Gastrocnemius medialis (tissue), 4 donors: ENCODE measurements at regions not wholly inside any gene's neighbourhood (a gene's known extent, or its start where the extent isn't known, plus 50 kb on each side); places are given as distances from the start of the nearest gene placed in this dataset.

ENCODE experiments used
- POLR2A ChIP-seq, 2 donors: fragments of 450-650 bp; IDR thresholded peaks; one replicate each; pipeline ENCODE4 v1.6.1; 2017; ENCODE audit warnings: antibody characterized with exemption in 2 of 2, mild to moderate bottlenecking in 2 of 2, moderate library complexity in 2 of 2
- TF ChIP-seq, protein P1 (sequence below), 5 experiments: fragments of 450-650 bp in 3 of 5; fragments of 200-600 bp in 2 of 5; sonication (generic) in 2 of 5; IDR thresholded peaks in 4 of 5; conservative IDR thresholded peaks in 1 of 5; 1 replicate in 4 of 5; 2 replicates in 1 of 5; pipeline ENCODE4 v1.5.1; 2016 to 2019; ENCODE audit warnings: antibody characterized with exemption in 5 of 5, mild to moderate bottlenecking in 3 of 5, moderate library complexity in 3 of 5

DNA sequence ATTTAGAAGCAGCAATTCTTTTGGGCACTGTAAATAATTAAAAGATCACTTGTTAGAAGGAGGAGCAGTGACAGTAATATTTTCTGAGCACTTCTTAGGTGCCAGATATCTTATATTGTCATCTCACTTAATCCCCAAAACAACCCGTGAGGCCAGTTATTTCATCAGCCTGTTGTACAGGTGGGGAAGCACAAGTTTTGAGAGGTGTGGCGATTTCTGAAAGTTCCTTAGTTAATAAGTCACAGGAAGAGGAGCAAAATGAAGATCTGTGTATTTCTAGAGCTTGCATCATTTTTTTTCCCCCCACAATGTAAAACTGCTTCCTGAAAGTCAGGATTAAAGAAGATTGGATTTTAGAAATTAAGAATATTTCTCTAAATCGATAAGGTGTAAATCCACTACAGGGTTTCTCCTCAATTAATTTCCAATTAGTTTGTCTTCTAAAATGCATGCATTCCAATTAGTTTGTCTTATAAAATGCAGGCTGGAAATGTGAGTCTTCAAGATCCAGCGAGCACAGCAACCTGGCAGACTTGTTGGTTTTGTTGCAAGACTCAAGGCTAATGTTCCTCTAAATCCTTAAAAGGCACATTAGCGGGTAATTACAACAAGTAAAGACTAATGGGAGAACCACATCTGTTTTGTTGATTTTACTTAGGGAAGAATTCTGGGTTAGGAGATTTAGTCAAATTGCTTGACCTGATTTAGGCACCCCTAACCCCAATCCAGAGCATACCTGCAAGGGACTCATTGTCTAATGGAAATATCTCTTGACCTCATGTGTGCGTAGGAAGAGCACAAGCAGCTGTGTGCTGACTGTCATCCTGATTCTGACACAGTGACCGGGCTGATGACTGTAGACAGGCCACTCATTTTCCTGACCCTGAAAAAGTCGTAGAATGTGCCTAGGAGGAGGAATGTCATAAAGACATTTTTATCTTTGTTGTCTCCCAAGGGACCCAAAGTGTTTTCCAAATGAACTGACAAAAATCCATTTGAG lies 272.0 kb downstream of the BAMBI start:
- TF ChIP-seq, protein P1, sequence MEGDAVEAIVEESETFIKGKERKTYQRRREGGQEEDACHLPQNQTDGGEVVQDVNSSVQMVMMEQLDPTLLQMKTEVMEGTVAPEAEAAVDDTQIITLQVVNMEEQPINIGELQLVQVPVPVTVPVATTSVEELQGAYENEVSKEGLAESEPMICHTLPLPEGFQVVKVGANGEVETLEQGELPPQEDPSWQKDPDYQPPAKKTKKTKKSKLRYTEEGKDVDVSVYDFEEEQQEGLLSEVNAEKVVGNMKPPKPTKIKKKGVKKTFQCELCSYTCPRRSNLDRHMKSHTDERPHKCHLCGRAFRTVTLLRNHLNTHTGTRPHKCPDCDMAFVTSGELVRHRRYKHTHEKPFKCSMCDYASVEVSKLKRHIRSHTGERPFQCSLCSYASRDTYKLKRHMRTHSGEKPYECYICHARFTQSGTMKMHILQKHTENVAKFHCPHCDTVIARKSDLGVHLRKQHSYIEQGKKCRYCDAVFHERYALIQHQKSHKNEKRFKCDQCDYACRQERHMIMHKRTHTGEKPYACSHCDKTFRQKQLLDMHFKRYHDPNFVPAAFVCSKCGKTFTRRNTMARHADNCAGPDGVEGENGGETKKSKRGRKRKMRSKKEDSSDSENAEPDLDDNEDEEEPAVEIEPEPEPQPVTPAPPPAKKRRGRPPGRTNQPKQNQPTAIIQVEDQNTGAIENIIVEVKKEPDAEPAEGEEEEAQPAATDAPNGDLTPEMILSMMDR (IDR thresholded peaks at IDR 0.05 in 4 of 5, conservative IDR thresholded peaks at IDR 0.05 in 1 of 5) = no peak
- TF ChIP-seq POLR2A (IDR thresholded peaks at IDR 0.05) = no peak
